T47D (cell line): ENCODE measurements at regions not wholly inside any gene's neighbourhood (a gene's known extent, or its start where the extent isn't known, plus 50 kb on each side); places are given as distances from the start of the nearest gene placed in this dataset.
"Not testable (repeated sequence)": the region's sequence is repeated elsewhere in the genome, so short reads cannot be mapped to it uniquely, and the experiment has no call there.

Experiments used
- DNase-seq, 2 experiments: peaks; one replicate each; pipeline versions ENCODE4 v3.0.0 to v3.0.0-alpha.2; 2011 to 2012; ENCODE audit warnings: low read depth in 1 of 2, low spot score in 1 of 2
- JUND ChIP-seq: IDR thresholded peaks from 2 replicates; pipeline ENCODE4 v1.6.1; 2012; ENCODE audit warnings: low read depth
- in situ Hi-C: cut with HindIII; loops from 2 replicates; pipeline ENCODE4 v1.10.0; 2016; ENCODE audit warnings: low sequenced_read_pairs, low pct_unique_long_range_greater_than_20kb

- DNase-seq: no peak
- in situ Hi-C loops: no loop called here
- no peak for TF ChIP-seq JUND
These were observed 425.6 kb upstream of the RORB start for GRCh38 chr9:74071502-74071901.

- TF ChIP-seq JUND: no peak
- in situ Hi-C loops: no loop called here
- no peak for DNase-seq
These were observed 423.2 kb upstream of the RORB start for GRCh38 chr9:74073897-74074296.

- in situ Hi-C loops: no loop called here
- no peak for DNase-seq
- no peak for TF ChIP-seq JUND
These were observed 418.5 kb upstream of the RORB start for GRCh38 chr9:74078647-74079046.

GRCh38 chr9:74080652-74081051 lies 416.5 kb upstream of the RORB start:
- in situ Hi-C loops, DNase-seq: not testable (repeated sequence)

- no peak for DNase-seq
- in situ Hi-C loops: no loop called here
- no peak for TF ChIP-seq JUND
These were observed 413.3 kb upstream of the RORB start for GRCh38 chr9:74083681-74084433.

- DNase-seq, in situ Hi-C loops: not testable (repeated sequence)
These were observed 411.6 kb upstream of the RORB start for GRCh38 chr9:74085384-74086037.

- in situ Hi-C loops, DNase-seq: not testable (repeated sequence)
These were observed 406.2 kb upstream of the RORB start for GRCh38 chr9:74090921-74091320.

- no peak for DNase-seq
- TF ChIP-seq JUND: no peak
- in situ Hi-C loops: no loop called here
These were observed 404.7 kb upstream of the RORB start for GRCh38 chr9:74092491-74092834.

- DNase-seq, in situ Hi-C loops: not testable (repeated sequence)
These were observed 403.1 kb upstream of the RORB start for GRCh38 chr9:74094037-74094436.

GRCh38 chr9:74094766-74095165 lies 402.4 kb upstream of the RORB start:
- in situ Hi-C loops: no loop called here

GRCh38 chr9:74095925-74096324 lies 401.2 kb upstream of the RORB start:
- in situ Hi-C loops: no loop called here
- no peak for DNase-seq
- TF ChIP-seq JUND: no peak

More at GRCh38 chr9:74094766-74095165, 402.4 kb upstream of the RORB start:
- TF ChIP-seq JUND: no peak
- no peak for DNase-seq

GRCh38 chr9:74096420-74096819 lies 400.7 kb upstream of the RORB start:
- in situ Hi-C loops: no loop called here
- no peak for TF ChIP-seq JUND
- DNase-seq: no peak

- in situ Hi-C loops: no loop called here
- no peak for TF ChIP-seq JUND
- no peak for DNase-seq
These were observed 397.1 kb upstream of the RORB start for GRCh38 chr9:74100042-74100441.

- DNase-seq, in situ Hi-C loops: not testable (repeated sequence)
These were observed 395.0 kb upstream of the RORB start for GRCh38 chr9:74102148-74102547.
